GM12878 (cell line): ENCODE measurements at regions not wholly inside any gene's neighbourhood (a gene's known extent, or its start where the extent isn't known, plus 50 kb on each side); places are given as distances from the start of the nearest gene placed in this dataset.
A peak's percentile ranks its signal among the peaks of the same experiment; 100 is the strongest.

ENCODE experiments used
- CBX3 ChIP-seq: fragments of 200-600 bp; sonication (generic); IDR thresholded peaks from 2 replicates; pipeline ENCODE4 v1.6.1; 2016; ENCODE audit warnings: low read depth, borderline replicate concordance
- CUX1 ChIP-seq: IDR thresholded peaks from 2 replicates; pipeline ENCODE4 v1.6.1; 2012; ENCODE audit warnings: improper control_type of control experiment, low read depth, low read length; ENCODE audit not compliant: insufficient replicate concordance
- ETV6 ChIP-seq, 2 experiments: fragments of 450-650 bp in 1 of 2; IDR thresholded peaks in 1 of 2; conservative IDR thresholded peaks in 1 of 2; 2 replicates each; pipeline ENCODE4 v1.6.1; 2014; ENCODE audit warnings: antibody characterized with exemption in 1 of 2, borderline replicate concordance in 1 of 2, low read depth in 1 of 2, mild to moderate bottlenecking in 1 of 2, moderate library complexity in 1 of 2
- IKZF1 ChIP-seq: fragments of 450-650 bp; conservative IDR thresholded peaks from 2 replicates; pipeline ENCODE4 v1.6.1; 2017; ENCODE audit warnings: antibody characterized with exemption, mild to moderate bottlenecking
- IRF4 ChIP-seq: IDR thresholded peaks from 2 replicates; pipeline ENCODE4 v1.6.1; 2011; ENCODE audit warnings: low read depth, low read length
- IRF5 ChIP-seq: fragments of 450-650 bp; IDR thresholded peaks from 2 replicates; pipeline ENCODE4 v1.6.1; 2017; ENCODE audit warnings: borderline replicate concordance
- KLF5 ChIP-seq: fragments of 450-650 bp; IDR thresholded peaks from 2 replicates; pipeline ENCODE4 v1.6.1; 2014; ENCODE audit warnings: mild to moderate bottlenecking; ENCODE audit not compliant: partially characterized antibody
- MYB ChIP-seq: fragments of 150-350 bp; IDR thresholded peaks from 2 replicates; pipeline ENCODE4 v1.6.1; 2014; ENCODE audit warnings: mild to moderate bottlenecking, low read depth, low read length, borderline replicate concordance
- PAX5 ChIP-seq: IDR thresholded peaks from 2 replicates; pipeline ENCODE4 v1.6.1; 2011; ENCODE audit warnings: low read depth, low read length, borderline replicate concordance
- PKNOX1 ChIP-seq: fragments of 450-650 bp; IDR thresholded peaks from 2 replicates; pipeline ENCODE4 v1.6.1; 2016; ENCODE audit warnings: mild to moderate bottlenecking
- POLR2AphosphoS5 ChIP-seq: IDR thresholded peaks from 2 replicates; pipeline ENCODE4 v1.6.1; 2011; ENCODE audit warnings: mild to moderate bottlenecking, low read length, inconsistent platforms
- SMC3 ChIP-seq: IDR thresholded peaks from 2 replicates; pipeline ENCODE4 v1.6.1; 2011; ENCODE audit warnings: low read length, improper control_type of control experiment, borderline replicate concordance
- SREBF2 ChIP-seq: IDR thresholded peaks from 2 replicates; pipeline ENCODE4 v1.6.1; 2012; ENCODE audit warnings: mild to moderate bottlenecking, low read length
- SUPT20H ChIP-seq: IDR thresholded peaks from 2 replicates; pipeline ENCODE4 v1.6.1; 2011; ENCODE audit warnings: low read depth, mild to moderate bottlenecking, low read length, moderate library complexity, borderline replicate concordance; ENCODE audit not compliant: control insufficient read depth
- ZBTB40 ChIP-seq: fragments of 450-650 bp; IDR thresholded peaks from 2 replicates; pipeline ENCODE4 v1.6.1; 2016; ENCODE audit warnings: mild to moderate bottlenecking, moderate library complexity, borderline replicate concordance
- ZNF24 ChIP-seq: fragments of 450-650 bp; IDR thresholded peaks from 2 replicates; pipeline ENCODE4 v1.6.1; 2017; ENCODE audit warnings: antibody characterized with exemption, mild to moderate bottlenecking
- ZNF622 ChIP-seq: fragments of 450-650 bp; IDR thresholded peaks from 2 replicates; pipeline ENCODE4 v1.6.1; 2017; ENCODE audit warnings: mild to moderate bottlenecking, inconsistent platforms

GRCh38 chr15:38690719-38691332 is 126.2 kb upstream of the RASGRP1 start (continued):
- TF ChIP-seq PKNOX1 (no peak), ZNF622 (no peak), IRF4 (no peak), IKZF1 (0 out of 2 replicates have a peak, but pooled peaks have one; percentile 16), SUPT20H (no peak), POLR2AphosphoS5 (no peak), KLF5 (no peak), ZBTB40 (no peak), ZNF24 (no peak), SMC3 (peak; percentile 63; the same call in 1 of the 2 replicates), CUX1 (no peak), SREBF2 (no peak), PAX5 (no peak), ETV6 (conservative IDR thresholded peaks at IDR 0.05 in 1 of 2, IDR thresholded peaks at IDR 0.05 in 1 of 2; ENCODE audit: borderline replicate concordance in 1 of 2, low read depth in 1 of 2) (no peak), IRF5 (no peak), MYB (no peak), CBX3 (no peak)
